HepG2 (cell line): ENCODE measurements at regions not wholly inside any gene's neighbourhood (a gene's known extent, or its start where the extent isn't known, plus 50 kb on each side); places are given as distances from the start of the nearest gene placed in this dataset.

ENCODE experiments used
- CBX2 ChIP-seq, 2 experiments: fragments of 200-600 bp in 1 of 2; sonication (generic); formaldehyde crosslinking in 1 of 2; IDR thresholded peaks; 2 replicates each; pipeline versions ENCODE4 v1.7.0 to v1.8.1; 2018 to 2022; ENCODE audit warnings: low read depth in 2 of 2, low read length in 1 of 2, mild to moderate bottlenecking in 1 of 2, missing genetic modification reagents in 1 of 2
- CEBPG ChIP-seq: IDR thresholded peaks from 2 replicates; pipeline ENCODE4 v1.6.1; 2016
- DMAP1 ChIP-seq: IDR thresholded peaks from 2 replicates; pipeline ENCODE4 v1.6.1; 2016
- DNMT3B ChIP-seq: conservative IDR thresholded peaks from 2 replicates; pipeline ENCODE4 v1.6.1; 2016; ENCODE audit warnings: missing biosample characterization, control low read depth
- DPF2 ChIP-seq: sonication (generic); formaldehyde crosslinking; IDR thresholded peaks from 2 replicates; pipeline ENCODE4 v1.4.0; 2020; ENCODE audit warnings: mild to moderate bottlenecking, low read depth, missing genetic modification reagents, borderline replicate concordance
- GPN1 ChIP-seq: sonication (generic); formaldehyde crosslinking; IDR thresholded peaks from 2 replicates; pipeline ENCODE4 v1.5.1; 2020; ENCODE audit warnings: missing genetic modification reagents, borderline replicate concordance
- IRF1 ChIP-seq: sonication (generic); formaldehyde crosslinking; IDR thresholded peaks from 2 replicates; pipeline ENCODE4 v1.4.0; 2020; ENCODE audit warnings: low read depth, mild to moderate bottlenecking, missing genetic modification reagents
- NRL ChIP-seq: sonication (generic); formaldehyde crosslinking; IDR thresholded peaks from 2 replicates; pipeline ENCODE4 v1.5.0; 2020; ENCODE audit warnings: missing genetic modification reagents, mild to moderate bottlenecking, moderate library complexity, borderline replicate concordance
- PHB2 ChIP-seq: fragments of 450-650 bp; IDR thresholded peaks from 2 replicates; pipeline ENCODE4 v1.6.1; 2018; ENCODE audit not compliant: partially characterized antibody
- PHF20 ChIP-seq: sonication (generic); formaldehyde crosslinking; IDR thresholded peaks from 2 replicates; pipeline ENCODE4 v1.5.0; 2020; ENCODE audit warnings: mild to moderate bottlenecking, missing genetic modification reagents
- POLR2A ChIP-seq, 2 experiments: IDR thresholded peaks; 2 replicates each; pipeline ENCODE4 v1.6.1; 2011; ENCODE audit warnings: low read depth in 2 of 2, low read length in 2 of 2, mild to moderate bottlenecking in 1 of 2, moderate library complexity in 1 of 2; ENCODE audit not compliant: insufficient read depth in 1 of 2
- SMC3 ChIP-seq: IDR thresholded peaks from 2 replicates; pipeline ENCODE4 v1.6.1; 2011; ENCODE audit warnings: low read length, improper control_type of control experiment
- SP2 ChIP-seq: sonication (generic); formaldehyde crosslinking; IDR thresholded peaks from 2 replicates; pipeline ENCODE4 v1.5.1; 2020; ENCODE audit warnings: mild to moderate bottlenecking, missing genetic modification reagents
- YY1 ChIP-seq: IDR thresholded peaks from 2 replicates; pipeline ENCODE4 v1.6.1; 2011; ENCODE audit warnings: low read length, low read depth, moderate library complexity, mild to moderate bottlenecking; ENCODE audit not compliant: insufficient read depth, insufficient replicate concordance
- ZBTB20 ChIP-seq: sonication (generic); formaldehyde crosslinking; IDR thresholded peaks from 2 replicates; pipeline ENCODE4 v1.8.1; 2023; ENCODE audit warnings: missing genetic modification reagents, low read depth, mild to moderate bottlenecking, borderline replicate concordance
- ZMAT3 ChIP-seq: sonication (generic); formaldehyde crosslinking; conservative IDR thresholded peaks from 2 replicates; pipeline ENCODE4 v1.7.0; 2021; ENCODE audit warnings: missing genetic modification reagents
- ZNF143 ChIP-seq: sonication (generic); formaldehyde crosslinking; IDR thresholded peaks from 2 replicates; pipeline ENCODE4 v1.4.0; 2020; ENCODE audit warnings: missing genetic modification reagents
- ZNF232 ChIP-seq: sonication (generic); formaldehyde crosslinking; IDR thresholded peaks from 2 replicates; pipeline ENCODE4 v1.4.0; 2020; ENCODE audit warnings: missing genetic modification reagents, borderline replicate concordance
- ZNF446 ChIP-seq: sonication (generic); formaldehyde crosslinking; IDR thresholded peaks from 2 replicates; pipeline ENCODE4 v1.5.0; 2020; ENCODE audit warnings: mild to moderate bottlenecking, missing genetic modification reagents
- ZNF616 ChIP-seq: sonication (generic); formaldehyde crosslinking; IDR thresholded peaks from 2 replicates; pipeline ENCODE4 v1.5.0; 2020; ENCODE audit warnings: low read depth, mild to moderate bottlenecking, missing genetic modification reagents
- ZNF7 ChIP-seq: IDR thresholded peaks from 2 replicates; pipeline ENCODE4 v1.6.1; 2016; ENCODE audit warnings: missing biosample characterization, missing genetic modification reagents
- ZNF746 ChIP-seq: sonication (generic); formaldehyde crosslinking; IDR thresholded peaks from 2 replicates; pipeline ENCODE4 v1.8.0; 2022; ENCODE audit warnings: mild to moderate bottlenecking, missing genetic modification reagents
- TF ChIP-seq, protein P1 (sequence below): sonication (generic); formaldehyde crosslinking; IDR thresholded peaks from 2 replicates; pipeline ENCODE4 v1.8.1; 2023; ENCODE audit warnings: mild to moderate bottlenecking, inconsistent platforms, moderate library complexity, missing genetic modification reagents, borderline replicate concordance
- TF ChIP-seq, protein P2 (sequence below): conservative IDR thresholded peaks from 2 replicates; pipeline ENCODE4 v1.6.1; 2018; ENCODE audit warnings: missing genetic modification reagents
- TF ChIP-seq, protein P3 (sequence below): IDR thresholded peaks from 2 replicates; pipeline ENCODE4 v1.6.1; 2016; ENCODE audit warnings: low read depth, missing genetic modification reagents, missing compliant biosample characterization

- no peak for TF ChIP-seq ZNF232 (CRISPR knock-in tag)
- no peak for TF ChIP-seq YY1
- no peak for TF ChIP-seq ZNF616 (CRISPR knock-in tag)
- TF ChIP-seq DMAP1 (CRISPR knock-in tag) = no peak; the same call in 1 of the 2 replicates
- TF ChIP-seq ZBTB20 (CRISPR knock-in tag) = peak; percentile 91; the same call in 1 of the 2 replicates
- no peak for TF ChIP-seq DPF2 (CRISPR knock-in tag)
- TF ChIP-seq NRL (CRISPR knock-in tag) = no peak
- TF ChIP-seq ZNF746 (CRISPR knock-in tag) = no peak
- TF ChIP-seq PHF20 (CRISPR knock-in tag) = no peak
- no peak for TF ChIP-seq SP2
- peak; percentile 56 for TF ChIP-seq CEBPG (CRISPR knock-in tag)
- TF ChIP-seq POLR2A (IDR thresholded peaks at IDR 0.05; ENCODE audit: insufficient read depth in 1 of 2, low read depth in 2 of 2, low read length in 2 of 2) = no peak
- TF ChIP-seq DNMT3B (CRISPR knock-in tag) = no peak
- no peak for TF ChIP-seq ZNF143 (CRISPR knock-in tag)
- no peak for TF ChIP-seq ZNF446 (CRISPR knock-in tag)
- TF ChIP-seq GPN1 (CRISPR knock-in tag) = no peak
- TF ChIP-seq CBX2 (IDR thresholded peaks at IDR 0.05; ENCODE audit: low read depth, low read length) = no peak
- no peak for TF ChIP-seq CBX2 (CRISPR knock-in tag; IDR thresholded peaks at IDR 0.05; ENCODE audit: low read depth)
- no peak for TF ChIP-seq SMC3
- no peak for TF ChIP-seq PHB2
- no peak for TF ChIP-seq ZMAT3 (CRISPR knock-in tag)
- TF ChIP-seq, protein P1, sequence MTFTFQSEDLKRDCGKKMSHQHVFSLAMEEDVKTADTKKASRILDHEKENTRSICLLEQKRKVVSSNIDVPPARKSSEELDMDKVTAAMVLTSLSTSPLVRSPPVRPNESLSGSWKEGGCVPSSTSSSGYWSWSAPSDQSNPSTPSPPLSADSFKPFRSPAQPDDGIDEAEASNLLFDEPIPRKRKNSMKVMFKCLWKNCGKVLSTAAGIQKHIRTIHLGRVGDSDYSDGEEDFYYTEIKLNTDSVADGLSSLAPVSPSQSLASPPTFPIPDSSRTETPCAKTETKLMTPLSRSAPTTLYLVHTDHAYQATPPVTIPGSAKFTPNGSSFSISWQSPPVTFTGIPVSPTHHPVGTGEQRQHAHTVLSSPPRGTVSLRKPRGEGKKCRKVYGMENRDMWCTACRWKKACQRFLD = no peak
- TF ChIP-seq IRF1 = no peak
- TF ChIP-seq, protein P2, sequence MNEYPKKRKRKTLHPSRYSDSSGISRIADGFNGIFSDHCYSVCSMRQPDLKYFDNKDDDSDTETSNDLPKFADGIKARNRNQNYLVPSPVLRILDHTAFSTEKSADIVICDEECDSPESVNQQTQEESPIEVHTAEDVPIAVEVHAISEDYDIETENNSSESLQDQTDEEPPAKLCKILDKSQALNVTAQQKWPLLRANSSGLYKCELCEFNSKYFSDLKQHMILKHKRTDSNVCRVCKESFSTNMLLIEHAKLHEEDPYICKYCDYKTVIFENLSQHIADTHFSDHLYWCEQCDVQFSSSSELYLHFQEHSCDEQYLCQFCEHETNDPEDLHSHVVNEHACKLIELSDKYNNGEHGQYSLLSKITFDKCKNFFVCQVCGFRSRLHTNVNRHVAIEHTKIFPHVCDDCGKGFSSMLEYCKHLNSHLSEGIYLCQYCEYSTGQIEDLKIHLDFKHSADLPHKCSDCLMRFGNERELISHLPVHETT = no peak
- TF ChIP-seq, protein P3, sequence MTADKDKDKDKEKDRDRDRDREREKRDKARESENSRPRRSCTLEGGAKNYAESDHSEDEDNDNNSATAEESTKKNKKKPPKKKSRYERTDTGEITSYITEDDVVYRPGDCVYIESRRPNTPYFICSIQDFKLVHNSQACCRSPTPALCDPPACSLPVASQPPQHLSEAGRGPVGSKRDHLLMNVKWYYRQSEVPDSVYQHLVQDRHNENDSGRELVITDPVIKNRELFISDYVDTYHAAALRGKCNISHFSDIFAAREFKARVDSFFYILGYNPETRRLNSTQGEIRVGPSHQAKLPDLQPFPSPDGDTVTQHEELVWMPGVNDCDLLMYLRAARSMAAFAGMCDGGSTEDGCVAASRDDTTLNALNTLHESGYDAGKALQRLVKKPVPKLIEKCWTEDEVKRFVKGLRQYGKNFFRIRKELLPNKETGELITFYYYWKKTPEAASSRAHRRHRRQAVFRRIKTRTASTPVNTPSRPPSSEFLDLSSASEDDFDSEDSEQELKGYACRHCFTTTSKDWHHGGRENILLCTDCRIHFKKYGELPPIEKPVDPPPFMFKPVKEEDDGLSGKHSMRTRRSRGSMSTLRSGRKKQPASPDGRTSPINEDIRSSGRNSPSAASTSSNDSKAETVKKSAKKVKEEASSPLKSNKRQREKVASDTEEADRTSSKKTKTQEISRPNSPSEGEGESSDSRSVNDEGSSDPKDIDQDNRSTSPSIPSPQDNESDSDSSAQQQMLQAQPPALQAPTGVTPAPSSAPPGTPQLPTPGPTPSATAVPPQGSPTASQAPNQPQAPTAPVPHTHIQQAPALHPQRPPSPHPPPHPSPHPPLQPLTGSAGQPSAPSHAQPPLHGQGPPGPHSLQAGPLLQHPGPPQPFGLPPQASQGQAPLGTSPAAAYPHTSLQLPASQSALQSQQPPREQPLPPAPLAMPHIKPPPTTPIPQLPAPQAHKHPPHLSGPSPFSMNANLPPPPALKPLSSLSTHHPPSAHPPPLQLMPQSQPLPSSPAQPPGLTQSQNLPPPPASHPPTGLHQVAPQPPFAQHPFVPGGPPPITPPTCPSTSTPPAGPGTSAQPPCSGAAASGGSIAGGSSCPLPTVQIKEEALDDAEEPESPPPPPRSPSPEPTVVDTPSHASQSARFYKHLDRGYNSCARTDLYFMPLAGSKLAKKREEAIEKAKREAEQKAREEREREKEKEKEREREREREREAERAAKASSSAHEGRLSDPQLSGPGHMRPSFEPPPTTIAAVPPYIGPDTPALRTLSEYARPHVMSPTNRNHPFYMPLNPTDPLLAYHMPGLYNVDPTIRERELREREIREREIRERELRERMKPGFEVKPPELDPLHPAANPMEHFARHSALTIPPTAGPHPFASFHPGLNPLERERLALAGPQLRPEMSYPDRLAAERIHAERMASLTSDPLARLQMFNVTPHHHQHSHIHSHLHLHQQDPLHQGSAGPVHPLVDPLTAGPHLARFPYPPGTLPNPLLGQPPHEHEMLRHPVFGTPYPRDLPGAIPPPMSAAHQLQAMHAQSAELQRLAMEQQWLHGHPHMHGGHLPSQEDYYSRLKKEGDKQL (CRISPR knock-in tag) = peak; percentile 92
- no peak for TF ChIP-seq ZNF7 (CRISPR knock-in tag)
Measured at GRCh38 chr2:83071352-83071751, 1387.7 kb downstream of the SUCLG1 start (continued).
